Stimulated activated naive CD8-positive, alpha-beta T cell treated with anti-CD3 and anti-CD28 coated beads, Interleukin-15, Interleukin-2, amounts not matched to agents 100 ng/mL and 50 ng/mL, for 24 hours (primary cell): ENCODE measurements at regions not wholly inside any gene's neighbourhood (a gene's known extent, or its start where the extent isn't known, plus 50 kb on each side); places are given as distances from the start of the nearest gene placed in this dataset.
A peak's percentile ranks its signal among the peaks of the same experiment; 100 is the strongest.
"Not testable (repeated sequence)": the region's sequence is repeated elsewhere in the genome, so short reads cannot be mapped to it uniquely, and the experiment has no call there.

ENCODE experiments used
- H3K27ac Mint-ChIP-seq: one replicate; pipeline ENCODE4 v1.8.0; 2021; ENCODE audit warnings: mild to moderate bottlenecking, mixed read lengths
- H3K27me3 Mint-ChIP-seq: one replicate; pipeline ENCODE4 v1.8.0; 2021; ENCODE audit warnings: mixed read lengths
- H3K36me3 Mint-ChIP-seq: one replicate; pipeline ENCODE4 v1.8.0; 2021; ENCODE audit warnings: low read depth, mixed read lengths
- H3K4me1 Mint-ChIP-seq: one replicate; pipeline ENCODE4 v1.8.0; 2021; ENCODE audit warnings: low read depth, mixed read lengths
- H3K4me3 Mint-ChIP-seq: one replicate; pipeline ENCODE4 v1.8.0; 2021; ENCODE audit warnings: mild to moderate bottlenecking, mixed read lengths
- H3K9me3 Mint-ChIP-seq: one replicate; pipeline ENCODE4 v1.8.0; 2021; ENCODE audit warnings: mixed read lengths

GRCh38 chr19:21608571-21608970 lies 103.2 kb downstream of the ZNF429 start:
- Mint-ChIP-seq H3K36me3 (no peaks in the 10 kb centered on the region), H3K4me3 (no peak overlapping the region), H3K27ac (no peak overlapping the region), H3K4me1 (peaks cover 17% of the 10 kb centered on the region), H3K27me3 (no peaks in the 10 kb centered on the region), H3K9me3 (peaks cover 5% of the 10 kb centered on the region)

GRCh38 chr19:21607449-21607848 lies 102.0 kb downstream of the ZNF429 start:
- Mint-ChIP-seq H3K9me3 (peaks cover 5% of the 10 kb centered on the region), H3K36me3 (no peaks in the 10 kb centered on the region), H3K4me3 (no peak overlapping the region), H3K27ac (no peak overlapping the region), H3K27me3 (no peaks in the 10 kb centered on the region), H3K4me1 (peaks cover 20% of the 10 kb centered on the region)

- H3K27ac Mint-ChIP-seq, H3K4me3 Mint-ChIP-seq, H3K9me3 Mint-ChIP-seq, H3K27me3 Mint-ChIP-seq, H3K36me3 Mint-ChIP-seq: not testable (repeated sequence)
- H3K4me1 Mint-ChIP-seq: peaks cover 20% of the 10 kb centered on the region
Observed at GRCh38 chr19:21607011-21607410, 101.6 kb downstream of the ZNF429 start.

- H3K9me3 Mint-ChIP-seq, H3K27me3 Mint-ChIP-seq, H3K4me3 Mint-ChIP-seq, H3K36me3 Mint-ChIP-seq, H3K27ac Mint-ChIP-seq: not testable (repeated sequence)
- peaks cover 20% of the 10 kb centered on the region for H3K4me1 Mint-ChIP-seq
Observed at GRCh38 chr19:21606326-21606725, 100.9 kb downstream of the ZNF429 start.

- no peak overlapping the region for H3K27ac Mint-ChIP-seq
- peaks cover 20% of the 10 kb centered on the region for H3K4me1 Mint-ChIP-seq
- H3K36me3 Mint-ChIP-seq: no peaks in the 10 kb centered on the region
- H3K9me3 Mint-ChIP-seq: peaks cover 2% of the 10 kb centered on the region
- peak overlapping the region; percentile 82 for H3K4me3 Mint-ChIP-seq
- no peaks in the 10 kb centered on the region for H3K27me3 Mint-ChIP-seq
Observed at GRCh38 chr19:21604951-21605476, 99.6 kb downstream of the ZNF429 start.
